ENCODE measurements at regions not wholly inside any gene's neighbourhood (a gene's known extent, or its start where the extent isn't known, plus 50 kb on each side); places are given as distances from the start of the nearest gene placed in this dataset.

DNA sequence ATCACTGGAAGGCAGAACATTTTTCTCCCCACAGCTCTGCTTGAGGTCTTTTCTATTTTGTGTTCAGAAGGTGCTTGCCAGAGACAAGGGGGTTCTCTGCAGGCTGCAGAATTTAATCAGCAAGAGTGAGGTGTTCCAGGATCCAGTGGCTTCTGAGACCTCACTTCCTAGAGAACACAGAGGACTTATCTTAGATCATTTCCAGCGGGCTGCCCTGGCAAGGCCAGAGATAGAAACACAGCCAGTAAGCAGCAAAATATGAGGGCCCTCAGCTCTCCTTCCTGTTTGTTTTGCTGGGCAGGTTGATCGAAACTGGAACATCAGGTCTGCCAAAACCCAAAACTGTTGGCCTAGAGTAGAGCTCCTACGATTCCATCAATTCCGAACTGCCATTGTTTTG, 187.3 kb downstream of the DIRAS2 start:
- no peaks in the 10 kb centered on the region for H3K9me3 ChIP-seq (ENCODE audit: control insufficient read depth, insufficient read depth, low read depth, low read length)
- TF ChIP-seq, protein P1, sequence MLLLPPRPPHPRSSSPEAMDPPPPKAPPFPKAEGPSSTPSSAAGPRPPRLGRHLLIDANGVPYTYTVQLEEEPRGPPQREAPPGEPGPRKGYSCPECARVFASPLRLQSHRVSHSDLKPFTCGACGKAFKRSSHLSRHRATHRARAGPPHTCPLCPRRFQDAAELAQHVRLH (tag by site-specific recombination; IDR thresholded peaks at IDR 0.05) = no peak
- TF ChIP-seq ZNF549 (tag by site-specific recombination; IDR thresholded peaks at IDR 0.05) (no peak), GLI2 (tag by site-specific recombination; IDR thresholded peaks at IDR 0.05; ENCODE audit: borderline replicate concordance, low read depth) (no peak), ZNF184 (tag by site-specific recombination; IDR thresholded peaks at IDR 0.05) (no peak)
- ChIA-PET CTCF (no interaction called here), POLR2A (no interaction called here)
- H3K27ac ChIP-seq (ENCODE audit: extremely low read depth, low read depth, low read length) = no peak overlapping the region
- no peak overlapping the region for H3K4me3 ChIP-seq (ENCODE audit: low read depth, low read length)
- no peaks in the 10 kb centered on the region for H3K36me3 ChIP-seq (ENCODE audit: control insufficient read depth in 2 of 2, insufficient read depth in 1 of 2, low read length in 2 of 2)
- H3K4me1 ChIP-seq (ENCODE audit: control insufficient read depth, insufficient read depth, low read length) = no peaks in the 10 kb centered on the region

DNA sequence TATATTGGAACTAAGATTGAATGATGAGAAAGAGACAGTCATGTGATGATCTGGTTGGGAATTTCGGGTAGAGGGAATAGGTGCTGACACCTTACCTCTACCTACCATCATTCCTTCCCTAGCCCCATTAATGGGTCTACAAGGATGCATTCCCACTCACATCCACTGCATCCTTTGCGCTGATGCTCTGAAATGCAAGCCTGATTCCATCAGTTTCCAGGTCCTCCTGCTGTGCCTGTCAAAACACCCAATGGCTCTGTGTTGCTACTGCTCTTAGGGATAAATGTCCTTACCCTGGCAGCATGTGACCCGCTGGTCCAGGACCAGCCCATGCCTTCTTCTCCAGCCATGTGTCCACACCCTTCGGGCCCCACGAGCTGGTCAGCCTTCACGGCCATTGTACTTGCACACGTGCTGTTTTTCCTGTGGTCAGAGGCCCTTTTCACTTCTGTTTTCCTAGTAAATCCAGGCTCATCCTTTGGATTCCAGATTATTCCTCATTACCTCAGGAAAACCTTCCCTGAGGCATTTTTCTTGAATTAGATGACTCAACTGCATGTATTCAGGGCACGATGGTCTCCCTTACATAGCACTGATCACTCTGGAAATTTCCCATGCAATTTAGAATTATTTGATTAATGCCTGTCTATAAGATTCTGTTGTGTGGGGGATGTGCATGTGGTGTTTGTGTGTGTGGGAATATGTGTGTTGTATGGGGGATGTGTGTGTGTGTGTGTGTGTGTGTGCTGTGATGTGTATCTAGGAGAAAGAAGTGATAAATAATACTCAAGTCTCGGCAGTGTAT, 185.0 kb downstream of the DIRAS2 start:
- no peaks in the 10 kb centered on the region for H3K9me3 ChIP-seq (ENCODE audit: control insufficient read depth, insufficient read depth, low read depth, low read length)
- H3K4me3 ChIP-seq (ENCODE audit: low read depth, low read length) = no peak overlapping the region
- no peaks in the 10 kb centered on the region for H3K4me1 ChIP-seq (ENCODE audit: control insufficient read depth, insufficient read depth, low read length)
- TF ChIP-seq ZNF155 (tag by site-specific recombination; IDR thresholded peaks at IDR 0.05) (no peak), ZSCAN30 (tag by site-specific recombination; IDR thresholded peaks at IDR 0.05) (no peak), ZNF354C (tag by site-specific recombination; IDR thresholded peaks at IDR 0.05; ENCODE audit: borderline replicate concordance, low read depth) (no peak), ZEB2 (tag by site-specific recombination; IDR thresholded peaks at IDR 0.05) (no peak), ZNF426 (tag by site-specific recombination; IDR thresholded peaks at IDR 0.05) (no peak), ZNF707 (tag by site-specific recombination; IDR thresholded peaks at IDR 0.05) (no peak)
- TF ChIP-seq, protein P1 (tag by site-specific recombination; IDR thresholded peaks at IDR 0.05) = no peak
- ChIA-PET POLR2A (no interaction called here), CTCF (interaction anchor here (0.7 to 0.8 kb wide), 2 partner anchors 8 to 93 kb away, joined by 5 to 7 read pairs; no protein-coding TSS in a partner anchor)
- no peaks in the 10 kb centered on the region for H3K36me3 ChIP-seq (ENCODE audit: control insufficient read depth in 2 of 2, insufficient read depth in 1 of 2, low read length in 2 of 2)
- H3K27ac ChIP-seq (ENCODE audit: extremely low read depth, low read depth, low read length) = no peak overlapping the region

DNA sequence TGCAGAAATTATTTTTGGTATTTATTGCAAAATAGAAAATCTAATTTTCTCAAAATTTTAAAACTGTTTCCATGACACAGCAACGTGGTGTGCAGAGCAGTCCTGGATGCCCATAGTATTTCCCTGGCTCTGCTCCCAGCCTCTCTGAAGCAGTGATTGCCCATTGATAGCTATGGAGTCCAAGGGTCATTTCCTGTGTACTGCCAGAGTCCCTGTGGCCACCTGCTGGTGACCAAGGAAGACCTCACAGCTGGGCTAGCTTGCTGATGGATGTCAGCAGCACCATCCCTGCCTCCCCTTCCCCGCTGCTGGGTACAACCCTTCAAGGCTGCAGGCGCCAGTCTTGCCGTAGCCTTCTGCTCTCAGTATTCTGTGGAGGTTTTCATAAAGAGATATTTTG, 184.1 kb downstream of the DIRAS2 start:
- ChIA-PET CTCF (interaction anchor here (0.5 to 0.8 kb wide), 5 partner anchors 9 to 361 kb away, joined by 3 to 7 read pairs (median 4); no protein-coding TSS in a partner anchor), POLR2A (no interaction called here)
- Histone ChIP-seq H3K36me3 (ENCODE audit: control insufficient read depth in 2 of 2, insufficient read depth in 1 of 2, low read length in 2 of 2) (no peaks in the 10 kb centered on the region), H3K9me3 (ENCODE audit: control insufficient read depth, insufficient read depth, low read depth, low read length) (no peaks in the 10 kb centered on the region), H3K4me1 (ENCODE audit: control insufficient read depth, insufficient read depth, low read length) (no peaks in the 10 kb centered on the region), H3K27ac (ENCODE audit: extremely low read depth, low read depth, low read length) (no peak overlapping the region), H3K4me3 (ENCODE audit: low read depth, low read length) (no peak overlapping the region)
- TF ChIP-seq ZNF837 (tag by site-specific recombination; IDR thresholded peaks at IDR 0.05) (no peak), ZBTB20 (tag by site-specific recombination; IDR thresholded peaks at IDR 0.05) (no peak), ZNF830 (tag by site-specific recombination; IDR thresholded peaks at IDR 0.05; ENCODE audit: low read depth) (no peak), ZBTB17 (tag by site-specific recombination; IDR thresholded peaks at IDR 0.05) (no peak), TRIM28 (IDR thresholded peaks at IDR 0.05; ENCODE audit: borderline replicate concordance, low read length) (no peak), ZNF2 (tag by site-specific recombination; IDR thresholded peaks at IDR 0.05) (no peak), ZNF629 (tag by site-specific recombination; IDR thresholded peaks at IDR 0.05) (no peak), BCL11A (tag by site-specific recombination; IDR thresholded peaks at IDR 0.05; ENCODE audit: low read depth) (no peak), SP2 (tag by site-specific recombination; IDR thresholded peaks at IDR 0.05) (no peak), ZNF394 (tag by site-specific recombination; IDR thresholded peaks at IDR 0.05; ENCODE audit: borderline replicate concordance) (no peak), SP7 (tag by site-specific recombination; IDR thresholded peaks at IDR 0.05) (no peak), ZSCAN16 (tag by site-specific recombination; IDR thresholded peaks at IDR 0.05) (no peak), MEIS1 (CRISPR knock-in tag; IDR thresholded peaks at IDR 0.05; ENCODE audit: borderline replicate concordance) (no peak), ZNF202 (tag by site-specific recombination; IDR thresholded peaks at IDR 0.05; ENCODE audit: borderline replicate concordance) (no peak), ZSCAN23 (tag by site-specific recombination; IDR thresholded peaks at IDR 0.05) (no peak), PRDM1 (tag by site-specific recombination; IDR thresholded peaks at IDR 0.05) (no peak), WT1 (tag by site-specific recombination; IDR thresholded peaks at IDR 0.05) (no peak)
- TF ChIP-seq, protein P2, sequence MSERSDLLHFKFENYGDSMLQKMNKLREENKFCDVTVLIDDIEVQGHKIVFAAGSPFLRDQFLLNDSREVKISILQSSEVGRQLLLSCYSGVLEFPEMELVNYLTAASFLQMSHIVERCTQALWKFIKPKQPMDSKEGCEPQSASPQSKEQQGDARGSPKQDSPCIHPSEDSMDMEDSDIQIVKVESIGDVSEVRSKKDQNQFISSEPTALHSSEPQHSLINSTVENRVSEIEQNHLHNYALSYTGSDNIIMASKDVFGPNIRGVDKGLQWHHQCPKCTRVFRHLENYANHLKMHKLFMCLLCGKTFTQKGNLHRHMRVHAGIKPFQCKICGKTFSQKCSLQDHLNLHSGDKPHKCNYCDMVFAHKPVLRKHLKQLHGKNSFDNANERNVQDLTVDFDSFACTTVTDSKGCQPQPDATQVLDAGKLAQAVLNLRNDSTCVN (tag by site-specific recombination; optimal IDR thresholded peaks at IDR 0.05) = no peak
- TF ChIP-seq, protein P3, sequence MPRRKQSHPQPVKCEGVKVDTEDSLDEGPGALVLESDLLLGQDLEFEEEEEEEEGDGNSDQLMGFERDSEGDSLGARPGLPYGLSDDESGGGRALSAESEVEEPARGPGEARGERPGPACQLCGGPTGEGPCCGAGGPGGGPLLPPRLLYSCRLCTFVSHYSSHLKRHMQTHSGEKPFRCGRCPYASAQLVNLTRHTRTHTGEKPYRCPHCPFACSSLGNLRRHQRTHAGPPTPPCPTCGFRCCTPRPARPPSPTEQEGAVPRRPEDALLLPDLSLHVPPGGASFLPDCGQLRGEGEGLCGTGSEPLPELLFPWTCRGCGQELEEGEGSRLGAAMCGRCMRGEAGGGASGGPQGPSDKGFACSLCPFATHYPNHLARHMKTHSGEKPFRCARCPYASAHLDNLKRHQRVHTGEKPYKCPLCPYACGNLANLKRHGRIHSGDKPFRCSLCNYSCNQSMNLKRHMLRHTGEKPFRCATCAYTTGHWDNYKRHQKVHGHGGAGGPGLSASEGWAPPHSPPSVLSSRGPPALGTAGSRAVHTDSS (tag by site-specific recombination; IDR thresholded peaks at IDR 0.05) = no peak
